ENCODE measurements at regions not wholly inside any gene's neighbourhood (a gene's known extent, or its start where the extent isn't known, plus 50 kb on each side); places are given as distances from the start of the nearest gene placed in this dataset.

GRCh38 chr13:27014406-27015359, 156.9 kb downstream of the USP12 start:
- DNase-seq (ENCODE audit: low spot score), result no peak

DNA sequence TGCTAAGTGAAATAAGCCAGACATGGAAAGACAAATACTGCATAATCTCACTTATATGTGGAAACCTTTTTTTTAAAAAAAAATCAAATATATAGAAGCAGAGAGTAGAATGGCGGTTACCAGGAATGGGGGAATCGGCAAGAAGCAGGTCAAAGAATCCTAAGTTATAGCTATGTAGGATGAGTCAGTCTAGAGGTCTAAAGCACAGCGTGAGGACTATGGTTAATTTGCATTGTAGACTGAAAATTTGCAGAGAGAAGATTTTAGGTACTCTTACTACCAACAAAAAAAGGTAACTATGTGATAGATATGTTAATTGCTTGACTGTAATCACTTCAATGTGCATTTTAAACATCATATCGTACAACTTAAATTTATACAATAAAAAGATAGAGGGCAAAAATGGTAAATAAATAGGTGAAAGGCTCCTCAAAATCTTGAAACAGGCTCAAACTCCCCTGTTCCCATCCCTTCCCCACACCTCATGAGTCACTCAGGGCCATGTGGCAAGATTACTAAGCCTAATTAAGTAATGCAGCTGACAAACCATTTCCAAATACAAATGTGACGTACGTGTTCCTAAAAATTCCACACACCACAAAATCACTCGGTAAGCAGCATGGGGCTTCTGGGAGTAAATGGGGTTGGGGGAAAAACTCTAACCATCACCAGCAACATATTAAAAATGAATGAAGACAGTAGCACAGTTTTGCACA, 159.0 kb downstream of the USP12 start:
- no peak for DNase-seq (ENCODE audit: low spot score)

GRCh38 chr13:27011661-27012060, 159.9 kb downstream of the USP12 start:
- no peak for DNase-seq (ENCODE audit: low spot score)

DNA sequence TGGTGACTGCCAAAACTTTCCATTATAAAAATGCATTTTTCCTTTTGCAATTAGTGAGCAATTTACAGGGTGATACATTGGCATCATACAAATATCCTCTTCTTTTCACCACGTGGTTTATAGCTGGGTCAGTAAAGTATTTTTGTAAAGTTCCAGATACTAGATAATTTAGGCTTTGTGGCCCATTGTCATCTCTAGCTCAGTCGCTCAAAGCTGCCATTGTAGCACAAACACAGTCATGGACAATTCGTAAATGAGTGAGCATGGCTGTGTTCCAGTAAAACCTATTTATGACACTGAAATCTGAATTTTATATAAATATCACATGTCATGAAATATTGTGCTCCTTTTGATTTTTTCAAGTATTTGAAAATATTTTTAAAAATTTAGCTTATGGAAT, 162.9 kb downstream of the USP12 start:
- no peak for DNase-seq (ENCODE audit: low spot score)

GRCh38 chr13:27007166-27007565, 164.4 kb downstream of the USP12 start:
- DNase-seq (ENCODE audit: low spot score), result peak; percentile 41

DNA sequence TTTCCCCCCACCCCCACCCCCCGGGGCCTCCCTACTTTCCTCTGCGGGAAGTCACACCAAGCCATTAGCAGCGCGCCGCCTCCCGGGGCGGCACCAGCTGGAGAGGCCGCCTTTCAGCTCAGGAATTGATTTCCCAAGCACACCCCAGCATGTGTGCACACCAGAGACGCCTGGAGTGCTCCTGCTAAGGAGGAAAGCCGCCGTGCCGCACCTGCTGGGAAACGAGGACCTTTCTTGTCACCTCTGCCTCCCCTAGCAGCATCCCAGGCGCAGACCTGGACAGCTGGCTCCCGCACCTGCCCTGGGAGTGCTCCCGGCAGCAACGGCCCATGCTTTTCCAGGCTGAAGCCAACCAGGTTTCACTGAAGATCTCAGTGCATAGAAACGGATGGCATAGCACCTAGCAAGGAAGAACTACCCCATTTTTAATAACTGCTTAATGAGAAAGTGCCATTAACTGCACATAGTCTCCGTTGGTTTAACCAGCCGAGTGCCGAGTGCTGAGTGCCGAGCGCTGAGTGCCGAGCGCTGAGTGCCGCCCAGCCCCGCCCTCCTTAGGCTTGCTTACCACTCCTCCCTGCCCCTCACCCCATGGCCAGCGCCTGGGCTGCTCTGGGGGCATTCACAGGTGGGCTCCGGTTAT, 165.0 kb downstream of the USP12 start:
- peak; percentile 45 for DNase-seq (ENCODE audit: low spot score)

GRCh38 chr13:27005976-27006518, 165.6 kb downstream of the USP12 start:
- DNase-seq (ENCODE audit: low spot score), result no peak

DNA sequence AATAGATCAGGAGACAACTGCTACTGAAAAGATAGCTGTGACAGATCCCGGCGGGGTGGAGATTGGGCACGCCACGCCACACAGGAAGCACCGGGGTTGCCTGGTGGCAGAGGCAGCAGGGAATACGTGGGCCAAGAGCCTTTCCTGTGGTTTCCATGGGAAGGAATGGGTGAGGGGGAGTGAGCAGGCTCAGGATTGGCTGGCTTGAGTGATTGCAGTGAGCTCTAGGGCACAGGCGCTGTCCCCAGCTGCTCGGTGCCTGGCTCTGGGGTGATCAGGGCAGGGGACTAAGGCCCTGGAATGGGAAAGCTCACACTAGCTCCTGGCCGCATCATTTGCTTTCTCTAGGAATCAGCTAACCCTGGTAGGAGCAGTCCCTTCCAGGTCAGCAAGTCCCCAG, 166.1 kb downstream of the USP12 start:
- DNase-seq (ENCODE audit: low spot score), result peak; percentile 23

- no peak for DNase-seq (ENCODE audit: low spot score)
Measured at GRCh38 chr13:27004866-27005265, 166.7 kb downstream of the USP12 start.

DNA sequence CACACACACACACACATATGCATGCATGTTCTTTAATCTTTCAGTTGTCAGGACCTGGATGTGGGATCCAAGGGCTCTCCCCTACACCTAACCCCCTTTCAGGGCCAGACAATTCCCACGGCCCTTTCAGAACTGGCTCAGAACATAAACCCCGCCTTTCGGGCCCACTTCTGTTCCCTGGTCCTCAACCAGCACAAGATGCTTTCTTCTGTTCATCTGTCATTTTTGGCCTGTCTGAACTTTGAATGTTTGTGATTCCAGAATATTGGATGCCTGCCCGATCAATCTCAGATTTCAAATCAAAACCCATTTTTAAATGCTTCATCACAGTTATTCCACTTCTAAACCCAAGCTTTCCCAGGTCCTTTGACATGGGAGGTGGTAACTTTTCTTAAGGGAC, 167.3 kb downstream of the USP12 start:
- DNase-seq (ENCODE audit: low spot score), result no peak

- DNase-seq (ENCODE audit: low spot score), result no peak
Measured at GRCh38 chr13:27001705-27002104, 169.9 kb downstream of the USP12 start.

DNA sequence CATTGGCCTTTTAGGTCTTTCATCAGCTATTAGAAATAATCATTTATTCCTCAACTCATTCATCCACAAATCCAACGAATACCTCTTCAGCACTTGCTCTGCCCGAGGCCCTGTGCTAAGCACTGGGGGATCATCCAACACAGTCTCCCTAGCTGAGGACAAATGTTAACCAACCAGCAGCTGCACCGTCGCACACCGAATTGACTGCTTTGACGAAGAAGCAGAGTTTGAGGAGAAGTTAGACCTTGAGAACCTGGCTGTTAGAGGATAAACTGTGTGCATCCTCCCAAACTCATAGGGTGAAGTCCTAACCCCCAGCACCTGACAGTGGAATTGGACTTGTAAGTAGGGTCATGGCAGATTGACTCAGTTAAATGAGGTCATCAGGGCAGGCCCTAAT, 170.9 kb downstream of the USP12 start:
- DNase-seq (ENCODE audit: low spot score), result no peak

- DNase-seq (ENCODE audit: low spot score), result no peak
Measured at GRCh38 chr13:26999499-26999898, 172.1 kb downstream of the USP12 start.

GRCh38 chr13:26998292-26998691, 173.3 kb downstream of the USP12 start:
- no peak for DNase-seq (ENCODE audit: low spot score)

- DNase-seq (ENCODE audit: low spot score), result no peak
Measured at GRCh38 chr13:26996965-26997752, 174.5 kb downstream of the USP12 start.

- DNase-seq (ENCODE audit: low spot score), result no peak
Measured at GRCh38 chr13:26995159-26995558, 176.5 kb downstream of the USP12 start.

- DNase-seq (ENCODE audit: low spot score), result no peak
Measured at GRCh38 chr13:26993780-26994179, 177.8 kb downstream of the USP12 start.

DNA sequence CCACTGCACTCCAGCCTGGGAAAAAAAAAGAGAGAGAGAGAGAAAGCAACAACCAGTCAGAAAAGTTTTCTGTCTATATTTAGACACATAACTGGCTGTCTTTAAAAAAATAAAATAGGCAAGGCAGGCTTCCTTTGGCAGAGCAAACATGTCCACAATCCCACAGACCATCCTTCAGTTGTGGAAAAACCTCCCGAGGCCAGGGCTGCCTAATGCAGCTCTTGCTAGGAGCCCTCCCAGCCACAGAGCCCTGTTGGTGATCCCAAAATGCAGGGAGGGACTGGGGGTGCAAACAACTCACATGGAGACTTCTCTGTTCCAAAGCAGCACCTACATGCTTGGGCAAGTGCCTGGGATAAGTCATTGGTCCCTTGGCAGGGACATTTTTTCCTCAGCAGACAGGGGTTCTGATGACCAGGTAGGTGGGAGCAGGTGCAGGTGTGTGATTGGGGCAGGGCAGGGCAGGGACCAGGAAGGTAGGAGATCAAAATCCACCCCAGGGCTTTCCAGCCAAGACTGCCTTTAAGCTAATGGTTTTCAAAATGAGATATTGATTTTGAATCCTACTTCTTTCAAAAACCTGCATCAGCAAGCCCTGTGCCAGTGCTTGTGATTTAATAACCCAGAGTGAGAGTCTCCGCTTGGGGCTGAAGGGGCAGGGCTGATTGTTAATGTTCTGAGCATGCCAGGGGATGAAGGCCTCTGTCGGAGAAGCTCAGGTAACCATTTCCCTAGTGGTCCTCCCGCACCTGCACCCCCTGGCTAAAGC, 178.5 kb downstream of the USP12 start:
- DNase-seq (ENCODE audit: low spot score), result no peak

DNA sequence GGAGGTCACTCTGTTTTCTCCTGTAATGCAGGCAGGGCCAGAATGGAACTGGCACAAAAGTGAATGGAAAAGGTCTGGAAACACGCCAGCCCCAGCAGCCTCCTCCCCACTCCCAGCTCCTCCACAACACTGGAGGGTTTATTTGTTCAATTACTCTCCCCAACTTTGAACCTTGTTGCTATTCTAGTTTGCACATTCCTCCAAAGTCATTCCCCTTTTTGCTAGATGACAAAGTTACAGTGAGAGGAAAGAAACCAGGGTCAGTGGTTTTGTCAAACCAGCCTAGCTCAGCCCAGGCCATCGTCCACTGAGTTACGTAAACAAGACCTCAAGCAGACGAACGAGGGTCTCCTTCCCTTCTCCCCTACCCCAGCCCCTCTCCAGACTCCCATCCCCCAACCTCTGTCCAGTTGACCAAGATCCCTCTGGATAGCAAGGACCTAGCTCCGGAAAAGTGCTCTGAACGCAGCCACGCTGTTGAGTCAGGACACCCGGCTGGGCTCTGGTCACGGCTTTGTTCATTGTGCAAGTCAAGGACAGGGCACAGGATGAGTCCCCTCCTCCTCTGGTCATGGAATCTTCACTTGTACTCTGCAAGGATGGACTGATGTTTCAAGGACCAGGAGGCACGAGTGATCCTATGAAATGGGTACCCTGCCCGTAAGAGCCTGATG, 180.0 kb downstream of the USP12 start:
- DNase-seq (ENCODE audit: low spot score), result no peak

All from cerebellar cortex (tissue), 1 donor.